HG02588 (cell line): ENCODE measurements at regions not wholly inside any gene's neighbourhood (a gene's known extent, or its start where the extent isn't known, plus 50 kb on each side); places are given as distances from the start of the nearest gene placed in this dataset.

Experiments used
- ATAC-seq: cut with Tn5 transposase; IDR thresholded peaks from one replicate; pipeline ENCODE4 v1.9.1; 2021; ENCODE audit warnings: mild to moderate bottlenecking, moderate library complexity; ENCODE audit not compliant: unreplicated experiment

- ATAC-seq = no peak
These were observed 198.7 kb upstream of the DUSP10 start for GRCh38 chr1:221940631-221941030.

GRCh38 chr1:221939607-221940006 lies 197.7 kb upstream of the DUSP10 start:
- peak; percentile 88 for ATAC-seq

GRCh38 chr1:221937155-221937953 lies 195.5 kb upstream of the DUSP10 start:
- ATAC-seq = peak; percentile 43

- ATAC-seq = no peak
These were observed 191.9 kb upstream of the DUSP10 start for GRCh38 chr1:221933814-221934213.

- no peak for ATAC-seq
These were observed 184.6 kb upstream of the DUSP10 start for GRCh38 chr1:221926441-221926840.

GRCh38 chr1:221925947-221926346 lies 184.1 kb upstream of the DUSP10 start:
- ATAC-seq = no peak

GRCh38 chr1:221923929-221924598 lies 182.2 kb upstream of the DUSP10 start:
- ATAC-seq = no peak

- ATAC-seq = no peak
These were observed 180.0 kb upstream of the DUSP10 start for GRCh38 chr1:221921936-221922335.

GRCh38 chr1:221919743-221920142 lies 177.9 kb upstream of the DUSP10 start:
- no peak for ATAC-seq

GRCh38 chr1:221919341-221919740 lies 177.5 kb upstream of the DUSP10 start:
- ATAC-seq = no peak

- ATAC-seq = no peak
These were observed 174.3 kb upstream of the DUSP10 start for GRCh38 chr1:221916176-221916575.

- ATAC-seq = no peak
These were observed 173.9 kb upstream of the DUSP10 start for GRCh38 chr1:221915764-221916163.

- ATAC-seq = no peak
These were observed 171.5 kb upstream of the DUSP10 start for GRCh38 chr1:221913351-221913892.

GRCh38 chr1:221912230-221912629 lies 170.3 kb upstream of the DUSP10 start:
- no peak for ATAC-seq

- ATAC-seq = no peak
These were observed 169.8 kb upstream of the DUSP10 start for GRCh38 chr1:221911714-221912113.

GRCh38 chr1:221910222-221910621 lies 168.3 kb upstream of the DUSP10 start:
- ATAC-seq = no peak

GRCh38 chr1:221908573-221908972 lies 166.7 kb upstream of the DUSP10 start:
- no peak for ATAC-seq

GRCh38 chr1:221907166-221907932 lies 165.5 kb upstream of the DUSP10 start:
- ATAC-seq = no peak

GRCh38 chr1:221905802-221906201 lies 163.9 kb upstream of the DUSP10 start:
- no peak for ATAC-seq

- ATAC-seq = no peak
These were observed 162.4 kb upstream of the DUSP10 start for GRCh38 chr1:221904319-221904718.

- ATAC-seq = no peak
These were observed 161.7 kb upstream of the DUSP10 start for GRCh38 chr1:221903594-221903993.
